ENCODE measurements at regions not wholly inside any gene's neighbourhood (a gene's known extent, or its start where the extent isn't known, plus 50 kb on each side); places are given as distances from the start of the nearest gene placed in this dataset.
"Not testable (repeated sequence)": the region's sequence is repeated elsewhere in the genome, so short reads cannot be mapped to it uniquely, and the experiment has no call there.

DNA sequence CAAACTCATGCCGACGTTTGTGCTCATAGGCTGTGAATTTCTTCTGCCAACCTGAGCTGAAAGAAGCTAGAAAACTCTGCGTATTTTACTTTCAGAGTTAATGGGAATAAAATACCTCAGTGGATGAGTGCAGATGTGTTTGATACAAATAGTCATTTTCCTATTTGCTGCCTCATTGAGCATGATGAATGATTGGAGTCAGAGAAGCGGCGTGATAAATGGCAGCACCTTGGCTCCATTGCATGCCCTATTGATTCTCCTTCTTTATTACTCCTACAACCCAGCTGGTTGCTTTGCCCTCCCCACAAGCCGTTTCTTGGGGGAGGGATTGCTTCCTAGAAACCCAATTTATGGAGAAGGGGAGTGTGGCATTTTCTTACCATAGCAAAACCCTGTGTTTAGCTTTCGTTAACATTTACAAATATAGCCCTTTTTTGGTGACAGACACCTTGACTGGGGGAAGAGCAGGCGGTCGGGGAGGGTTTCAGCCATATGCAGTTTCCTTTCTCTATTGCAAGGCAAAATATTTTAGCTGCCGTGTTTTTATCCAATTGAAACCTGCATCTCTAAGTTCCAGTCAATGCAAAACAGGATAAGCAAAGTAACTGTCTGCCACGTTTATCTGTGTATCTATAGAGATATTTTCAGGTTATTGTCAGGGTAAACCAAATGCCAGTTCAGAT is 93.1 kb upstream of the TBCA start:
- DNase-seq (ENCODE audit: low spot score): no peak

DNA sequence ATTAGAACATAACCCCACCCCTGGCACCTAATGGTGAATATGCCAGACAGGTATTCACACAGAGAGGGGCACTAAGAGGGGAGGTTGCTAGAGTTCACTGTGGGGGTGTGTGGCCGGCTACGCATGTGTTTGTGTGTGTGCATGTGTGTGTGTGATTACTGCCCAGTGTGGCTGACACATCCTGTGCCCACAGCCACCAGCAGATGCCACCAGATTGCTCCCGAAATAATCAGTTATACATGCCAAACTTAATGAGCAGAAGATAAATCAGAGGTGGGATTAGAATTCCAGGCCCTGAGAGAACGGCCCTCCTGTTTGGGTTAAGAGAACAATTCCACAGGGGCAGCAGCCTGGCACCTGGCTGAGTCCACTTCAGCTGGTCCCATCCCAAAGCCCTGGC is 91.8 kb upstream of the TBCA start:
- no peak for DNase-seq (ENCODE audit: low spot score)

DNA sequence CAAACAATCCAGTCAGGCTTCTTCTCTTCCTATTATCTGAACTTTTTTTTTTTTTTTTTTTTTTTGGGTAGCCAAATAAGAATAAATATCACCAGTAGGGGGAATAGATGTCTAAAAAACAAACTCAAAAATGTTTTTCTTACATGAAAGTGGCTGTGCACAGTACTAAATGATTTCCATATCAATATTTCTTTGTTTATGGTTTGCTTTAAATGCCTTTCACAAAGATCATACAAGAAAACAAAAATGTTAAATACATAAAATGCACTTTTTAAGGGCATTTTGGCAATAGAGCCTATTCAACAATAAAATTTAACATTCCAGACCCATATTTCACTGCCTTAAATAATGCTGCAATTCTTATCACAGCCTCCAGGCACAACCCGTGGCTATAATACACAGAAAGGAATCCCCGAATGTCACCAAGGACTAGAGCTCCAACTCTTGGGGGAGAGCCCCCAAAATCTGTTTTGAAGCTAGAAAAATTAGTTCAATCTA is 91.1 kb upstream of the TBCA start:
- DNase-seq (ENCODE audit: low spot score): peak; percentile 22

DNA sequence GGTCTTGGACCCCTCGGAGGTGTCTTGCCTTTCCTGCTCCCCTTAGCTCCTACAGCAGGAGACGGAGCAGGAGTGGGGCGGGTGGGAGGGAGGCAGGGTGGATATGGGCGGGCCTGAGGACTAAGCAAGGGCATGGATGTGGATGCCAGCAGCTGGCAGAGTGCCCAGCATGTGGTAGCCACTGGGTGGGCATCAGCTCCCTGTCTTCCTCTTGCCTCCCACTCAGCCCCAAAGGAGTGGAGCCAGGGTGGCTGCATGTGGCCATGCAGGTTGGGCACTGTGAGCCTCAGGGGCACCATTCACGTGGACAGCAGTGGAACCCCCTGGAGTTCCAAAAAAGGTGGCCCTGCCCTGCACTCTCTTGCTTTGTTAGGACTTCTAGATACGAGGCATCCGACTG is 90.1 kb upstream of the TBCA start:
- no peak for DNase-seq (ENCODE audit: low spot score)

DNA sequence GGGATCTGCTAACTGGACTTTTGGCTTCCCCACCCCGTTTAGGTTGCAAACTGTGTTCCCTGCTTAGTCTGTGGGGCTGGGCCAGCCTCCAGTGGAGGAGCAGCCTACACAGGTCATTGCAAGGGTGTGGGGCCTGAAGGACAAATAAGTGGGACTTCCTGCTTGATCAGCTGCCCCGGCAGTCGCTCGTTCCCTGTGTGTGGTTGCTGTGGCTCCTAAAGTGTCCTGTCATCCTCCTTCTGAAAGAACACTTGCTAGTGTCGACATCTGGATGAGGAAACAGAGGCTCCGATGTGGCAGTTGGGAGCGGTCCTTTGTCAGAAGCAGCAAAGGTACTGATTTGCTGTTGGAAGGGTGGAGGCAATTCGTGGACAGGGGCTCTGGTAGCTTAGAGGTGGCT is 88.9 kb upstream of the TBCA start:
- no peak for DNase-seq (ENCODE audit: low spot score)

DNA sequence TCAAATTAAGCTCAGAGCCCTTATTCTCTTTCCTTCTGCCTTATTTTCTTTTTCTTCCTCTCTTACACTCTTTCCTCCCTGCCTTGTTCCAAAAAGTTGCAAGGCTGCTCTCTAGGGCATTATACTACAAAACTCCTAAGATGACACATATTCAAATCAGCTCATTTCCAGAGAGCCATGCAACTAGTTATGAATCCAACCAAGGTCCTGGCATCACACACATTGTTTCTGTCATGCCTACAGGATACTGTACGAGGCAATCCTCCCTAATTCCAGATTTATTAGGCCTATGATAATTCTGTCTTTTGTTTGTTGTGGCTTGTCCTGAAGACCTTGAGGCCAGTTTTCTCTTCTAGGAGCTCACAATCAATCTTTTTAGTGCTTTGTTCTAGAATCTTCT is 87.0 kb upstream of the TBCA start:
- DNase-seq (ENCODE audit: low spot score): no peak

DNA sequence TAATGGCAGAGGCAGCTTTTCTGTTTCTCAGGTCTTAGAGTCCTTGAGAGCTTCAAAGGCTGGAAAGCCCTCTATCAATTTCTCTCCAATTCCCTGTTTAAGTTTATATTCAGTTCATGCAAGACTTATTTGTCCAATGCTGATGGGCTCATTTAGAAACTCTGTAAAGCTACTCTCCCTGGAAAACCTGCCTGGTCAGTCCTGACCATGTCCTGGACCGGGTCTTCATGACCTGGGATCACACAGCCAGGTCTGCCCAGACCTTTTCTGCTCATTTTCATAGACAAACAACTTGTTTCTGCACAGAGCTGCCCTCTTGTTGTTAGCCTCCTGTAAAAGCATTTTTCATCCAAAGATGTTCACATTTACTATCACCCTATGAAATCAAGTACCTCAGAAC is 85.4 kb upstream of the TBCA start:
- no peak for DNase-seq (ENCODE audit: low spot score)

DNA sequence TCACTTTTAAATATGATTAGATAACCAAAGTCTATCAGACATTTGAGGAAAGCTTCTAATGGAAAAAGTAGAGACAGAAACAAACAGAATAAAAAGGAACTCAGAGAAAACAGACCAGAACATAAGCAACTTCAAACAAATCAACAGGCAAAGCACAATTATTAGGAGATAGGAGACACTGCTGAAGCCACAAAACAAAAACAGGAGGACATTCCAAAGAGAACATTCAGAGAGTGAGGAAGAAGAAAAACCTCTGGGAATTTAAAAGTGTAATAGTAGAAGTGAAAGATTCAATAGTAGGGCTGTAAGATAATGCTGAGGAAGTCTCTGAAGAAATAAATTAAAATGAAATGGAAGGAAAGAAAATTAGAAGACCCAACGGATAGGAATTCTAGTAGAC is 83.2 kb upstream of the TBCA start:
- DNase-seq (ENCODE audit: low spot score): no peak

DNA sequence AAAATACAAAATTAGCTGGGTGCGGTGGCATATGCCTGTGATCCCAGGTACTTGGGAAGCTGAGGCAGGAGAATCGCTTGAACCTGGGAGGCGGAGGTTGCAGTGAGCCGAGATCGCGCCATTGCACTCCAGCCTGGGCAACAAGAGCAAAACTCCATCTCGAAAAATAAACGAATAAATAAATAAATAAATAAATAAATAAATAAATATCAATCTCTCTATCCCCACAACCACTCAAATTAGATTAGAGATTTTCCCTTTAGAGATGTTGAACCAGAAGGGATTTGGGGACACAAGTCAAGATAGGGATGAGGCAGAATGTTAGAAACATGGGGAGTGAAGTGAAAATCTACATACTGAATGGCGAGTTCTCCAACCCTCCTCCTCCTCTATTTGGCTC is 82.5 kb upstream of the TBCA start:
- not testable (repeated sequence) for DNase-seq (ENCODE audit: low spot score)

DNA sequence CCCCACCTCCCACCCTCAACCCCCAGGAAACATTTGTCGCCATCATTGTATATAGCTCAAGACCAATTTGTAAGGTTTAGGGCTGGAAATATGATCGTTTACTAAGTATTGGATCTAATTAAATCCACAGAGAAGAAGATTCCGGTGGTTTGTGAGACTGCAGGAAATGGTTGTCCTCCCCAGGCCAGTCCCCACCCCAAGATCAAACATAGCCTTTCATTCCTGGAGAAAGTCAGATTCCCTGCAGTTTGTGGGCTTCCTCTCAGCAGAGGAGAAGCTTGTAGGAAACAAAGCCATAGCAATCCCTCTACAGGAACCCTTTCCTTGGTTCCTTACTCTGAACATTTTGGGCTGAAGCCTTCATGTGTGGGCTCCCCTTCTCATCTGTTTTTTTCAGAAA is 79.2 kb upstream of the TBCA start:
- DNase-seq (ENCODE audit: low spot score): no peak

DNA sequence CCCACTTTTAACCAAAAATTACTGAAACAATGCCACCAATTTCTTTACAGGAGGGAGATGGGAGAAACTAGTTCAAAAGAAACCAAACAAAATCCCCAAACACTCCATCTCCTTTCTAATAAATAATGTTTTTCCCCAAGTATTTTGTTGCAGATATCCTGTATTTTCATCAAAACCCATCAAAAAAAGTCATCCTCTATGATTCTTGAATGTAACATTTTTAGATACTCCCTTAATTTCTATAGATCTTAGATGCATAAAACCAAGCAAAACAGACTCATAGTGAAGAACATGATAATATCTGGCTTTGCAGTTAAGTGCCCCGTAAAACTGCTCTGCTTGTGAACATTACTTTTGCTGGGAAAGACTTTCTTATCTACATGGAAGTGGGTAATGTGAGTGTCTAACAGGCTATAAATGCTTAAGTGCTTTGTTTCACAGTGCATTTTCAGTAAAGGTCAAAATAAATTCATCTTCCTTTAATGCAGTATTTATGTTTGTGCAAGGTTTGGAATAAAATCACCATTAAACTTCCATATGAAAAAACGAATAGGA is 77.3 kb upstream of the TBCA start:
- DNase-seq (ENCODE audit: low spot score): no peak

DNA sequence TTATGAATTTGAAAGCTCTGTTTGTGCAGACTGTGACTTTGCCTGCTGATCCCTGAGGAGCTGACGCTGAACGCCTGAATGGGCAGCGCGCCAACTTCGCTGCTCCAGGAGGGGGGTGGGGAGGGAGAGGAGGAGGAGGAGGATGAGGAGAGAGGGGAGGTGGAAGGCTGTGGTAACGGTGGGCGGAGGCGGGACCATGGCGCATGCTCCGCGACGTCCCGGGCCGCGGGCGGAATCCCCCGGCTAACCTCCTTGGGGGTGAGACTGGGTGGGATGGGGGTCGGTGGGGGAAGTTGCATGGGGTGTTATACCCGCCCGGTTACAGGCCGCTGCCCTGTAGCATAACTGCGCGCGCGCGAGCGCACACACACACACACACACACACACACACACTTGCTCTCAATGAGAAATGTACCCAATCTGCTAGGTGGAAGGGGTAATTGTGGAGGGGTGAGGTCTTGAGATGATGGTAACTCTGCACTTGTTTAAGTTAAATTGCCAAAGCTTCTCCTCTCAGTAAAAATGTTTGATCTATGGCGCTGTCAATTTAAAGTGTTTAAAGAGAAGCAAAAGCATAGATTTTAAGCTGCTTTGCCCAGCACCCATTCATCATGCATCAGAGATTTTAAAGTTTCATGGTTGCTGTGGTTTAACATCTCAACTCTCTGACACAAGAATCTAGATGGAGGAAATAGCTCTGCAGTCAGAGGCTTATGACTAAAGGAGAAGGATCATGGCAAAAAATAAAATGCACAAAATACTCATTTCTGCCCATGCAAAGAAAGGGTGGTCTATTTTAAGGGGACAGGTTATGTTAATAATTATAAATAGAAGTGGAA is 76.6 kb upstream of the TBCA start:
- peak; percentile 30 for DNase-seq (ENCODE audit: low spot score)

DNA sequence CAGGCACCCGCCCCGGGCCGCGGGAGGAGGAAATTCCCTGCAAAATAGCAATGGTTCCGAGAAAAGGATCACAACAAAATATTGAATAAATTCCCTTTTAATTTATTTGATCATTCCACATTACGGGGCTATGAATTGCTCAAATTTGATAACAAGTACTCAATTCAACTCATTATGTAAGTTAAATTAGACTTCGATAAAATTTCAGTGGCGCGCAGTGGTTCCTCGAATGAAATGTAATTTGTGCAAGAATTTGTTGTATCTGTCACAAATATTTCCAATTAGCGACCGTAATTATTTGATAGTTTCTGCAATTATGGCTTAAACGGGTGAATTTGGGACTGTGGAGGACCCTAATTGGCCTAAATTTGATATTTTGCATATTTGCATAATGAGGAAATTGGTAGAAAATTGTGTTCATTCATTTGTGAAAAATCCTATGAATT is 76.0 kb upstream of the TBCA start:
- no peak for DNase-seq (ENCODE audit: low spot score)

DNA sequence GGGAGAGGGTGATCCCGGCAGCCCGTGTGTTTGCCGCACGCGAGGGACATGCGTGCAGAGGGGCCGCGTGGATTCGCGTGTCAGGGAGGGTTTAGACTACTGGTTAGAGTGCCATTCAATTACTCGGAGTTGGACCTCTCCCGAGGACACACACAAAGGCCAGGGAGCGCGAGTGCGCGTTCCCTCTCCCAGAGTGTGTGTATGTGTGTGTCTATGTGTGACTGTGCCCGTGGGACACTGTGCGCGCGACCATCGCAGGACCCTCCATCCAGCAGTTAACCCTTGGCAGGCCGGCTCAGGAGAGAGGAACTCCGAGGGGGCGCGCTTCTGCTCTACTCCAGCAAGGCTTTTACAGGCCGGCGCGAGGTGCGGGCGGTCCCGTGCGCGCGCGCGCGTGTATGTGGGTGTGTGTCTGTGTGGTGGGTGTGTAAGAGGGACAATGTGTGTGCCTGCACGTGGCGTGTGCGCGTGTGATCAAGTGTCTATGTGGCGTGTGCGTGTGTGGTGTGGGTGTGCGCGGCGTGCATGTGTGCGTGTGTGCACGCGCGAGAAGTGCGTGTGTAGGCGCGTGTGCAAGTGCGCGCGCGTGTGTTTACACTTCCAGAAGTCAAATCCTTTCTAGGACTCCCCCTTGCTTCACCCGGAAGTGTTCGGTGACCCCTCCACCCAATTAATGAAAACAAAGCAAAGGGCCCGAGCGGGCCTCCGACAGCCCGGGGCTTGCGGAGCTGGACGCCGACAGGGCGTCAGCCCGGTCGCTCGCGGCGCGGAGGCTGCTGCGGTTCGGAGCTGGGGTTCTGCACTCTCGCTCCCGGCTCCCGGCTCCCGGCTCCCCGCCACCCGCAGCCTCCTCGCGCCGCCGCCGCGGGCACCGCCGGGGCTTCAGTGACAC is 75.3 kb upstream of the TBCA start:
- DNase-seq (ENCODE audit: low spot score): no peak

DNA sequence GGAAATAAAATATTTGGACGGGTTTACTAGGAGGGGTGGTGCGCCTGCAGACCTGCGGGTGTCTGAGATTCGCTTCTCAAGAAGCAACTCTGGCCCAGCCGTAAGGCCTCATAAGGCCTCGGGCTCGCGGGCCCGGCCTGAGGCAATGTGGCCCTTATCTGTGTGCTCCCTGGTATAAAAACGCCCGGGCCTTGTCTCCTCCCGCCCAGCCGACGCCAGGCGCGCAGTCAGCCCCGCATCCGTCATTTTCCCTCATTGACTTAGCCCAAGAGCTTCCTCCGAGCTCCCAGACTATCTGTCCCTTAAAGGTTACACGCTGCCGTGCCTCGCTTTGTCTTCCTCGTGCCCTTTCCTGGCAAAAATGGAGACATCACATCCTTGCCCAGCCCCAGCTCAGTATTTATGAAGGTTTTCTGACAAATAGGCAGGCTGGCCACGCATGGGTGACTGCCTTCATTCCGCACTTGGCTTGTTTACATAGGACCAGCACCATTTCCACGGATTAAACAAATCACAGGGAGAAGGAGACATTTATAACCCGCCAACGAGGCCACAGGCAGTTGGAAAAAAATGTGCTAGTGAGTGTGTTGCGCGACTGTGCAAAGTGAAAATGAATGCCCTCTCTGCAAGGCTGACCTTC is 74.5 kb upstream of the TBCA start:
- no peak for DNase-seq (ENCODE audit: low spot score)

DNA sequence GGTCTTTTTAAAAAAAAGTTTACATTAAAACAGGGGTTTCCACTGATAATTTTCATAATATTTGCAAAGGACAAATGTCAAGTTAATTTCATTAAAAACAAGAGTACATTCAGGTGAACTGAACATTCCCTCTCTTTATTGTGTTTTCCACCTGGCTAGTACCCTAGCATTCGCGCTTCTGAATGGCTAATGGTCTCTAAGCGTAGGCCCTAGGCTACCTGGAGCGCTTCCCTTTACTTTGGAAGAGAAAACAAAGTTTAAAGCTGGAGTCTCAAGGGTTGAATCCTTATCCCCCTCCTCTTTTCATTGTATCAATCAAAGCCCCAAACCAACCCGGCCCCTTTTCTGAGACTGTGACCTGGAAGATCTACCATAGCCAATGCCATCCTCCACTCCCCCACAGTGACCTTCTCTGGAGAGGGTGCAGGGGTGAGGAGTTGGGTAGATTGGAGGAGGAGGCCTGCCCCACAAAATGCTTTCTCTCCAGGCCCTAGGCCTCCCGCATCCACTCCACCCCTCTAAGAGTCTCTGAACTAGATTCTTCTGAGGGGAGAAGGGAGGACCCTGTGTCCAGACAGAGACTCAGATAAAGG is 73.3 kb upstream of the TBCA start:
- DNase-seq (ENCODE audit: low spot score): no peak

DNA sequence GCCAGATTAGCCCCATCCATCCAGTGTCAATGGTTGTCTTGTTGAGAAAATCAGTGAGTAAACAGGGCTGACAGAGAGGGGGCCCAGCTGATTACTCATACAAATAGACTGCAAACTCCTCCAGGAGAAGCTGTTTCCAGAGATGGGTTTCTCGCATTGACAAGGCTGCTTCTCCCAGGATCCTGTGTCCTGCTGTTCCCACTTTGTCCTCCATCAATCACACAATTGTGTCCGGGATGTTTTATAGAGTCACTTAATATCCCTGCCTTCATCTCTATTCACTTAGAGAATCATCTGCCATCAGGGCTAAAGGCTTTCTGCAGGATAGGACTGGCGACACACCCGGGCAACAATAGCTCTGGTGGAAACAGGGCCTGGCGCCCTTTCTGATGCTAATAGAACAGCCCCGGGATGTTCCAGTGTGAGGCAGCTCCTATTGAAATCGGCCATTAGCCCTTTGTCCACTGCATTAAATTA is 71.7 kb upstream of the TBCA start:
- no peak for DNase-seq (ENCODE audit: low spot score)

DNA sequence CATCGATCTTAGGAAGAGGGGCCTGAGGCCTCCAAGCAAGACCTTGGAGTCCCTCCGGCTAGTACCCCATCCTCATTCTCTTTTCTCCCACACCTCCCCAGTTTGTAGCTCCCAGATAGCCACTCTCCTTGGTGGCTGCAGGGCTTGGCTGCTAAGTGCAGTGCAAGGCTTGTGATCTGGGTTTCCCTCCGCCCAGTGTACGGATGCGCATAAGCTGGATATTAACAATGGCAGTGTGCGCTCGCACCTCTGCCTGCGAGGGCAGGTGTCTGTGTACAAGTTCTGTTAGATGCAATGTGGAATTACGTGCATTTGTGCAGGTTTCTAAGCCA is 71.0 kb upstream of the TBCA start:
- DNase-seq (ENCODE audit: low spot score): no peak

DNA sequence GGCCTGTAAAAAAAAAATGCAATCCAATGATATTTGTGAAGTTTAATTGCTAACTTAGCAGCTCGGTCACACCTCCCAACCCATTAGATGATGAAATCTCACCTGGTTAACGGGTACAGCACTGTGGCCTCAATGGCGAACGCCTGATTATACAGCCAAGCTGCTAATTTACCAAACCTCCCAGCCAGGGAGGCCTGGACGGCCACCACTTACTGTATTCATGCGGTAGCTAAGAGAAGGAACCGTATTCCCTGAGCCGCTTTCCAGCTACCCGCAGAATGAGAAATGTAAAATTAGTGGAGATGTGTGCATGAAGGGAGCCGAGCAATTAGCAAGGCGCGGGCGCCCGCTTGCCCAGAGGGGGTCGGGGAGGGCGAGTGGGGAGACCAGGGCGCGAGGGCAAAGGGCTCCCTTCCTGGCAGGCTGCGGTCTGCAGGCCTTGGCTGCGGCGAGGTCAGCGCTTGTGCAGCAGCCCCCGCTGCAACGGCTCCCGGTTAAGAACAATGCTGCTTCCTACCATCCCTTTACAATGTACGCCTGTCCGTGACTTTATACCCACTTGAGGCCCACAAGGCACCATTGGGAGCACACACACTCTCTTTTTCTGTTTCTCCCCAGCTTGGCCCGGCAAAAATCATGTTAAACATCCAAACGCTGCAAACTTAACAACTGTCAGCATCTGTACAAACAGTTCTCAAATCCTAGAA is 70.4 kb upstream of the TBCA start:
- DNase-seq (ENCODE audit: low spot score): no peak

DNA sequence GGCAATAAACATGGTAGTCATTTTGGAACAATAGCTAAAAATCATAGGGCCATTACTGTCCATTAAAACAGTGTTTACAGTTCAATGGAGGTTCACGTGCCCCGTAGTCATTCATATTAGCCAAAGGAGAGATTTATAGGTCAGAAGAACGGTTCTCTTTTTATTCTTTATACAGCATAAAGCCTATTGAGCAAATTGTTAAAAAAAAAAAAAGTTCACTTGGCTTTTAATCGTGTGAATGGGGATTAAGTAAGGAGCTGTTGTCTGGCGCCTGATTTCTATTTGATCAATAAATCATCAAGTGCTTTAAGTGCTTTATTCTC is 69.1 kb upstream of the TBCA start:
- no peak for DNase-seq (ENCODE audit: low spot score)

Measured in kidney capillary endothelial cell (primary cell).